HG03558 (cell line): ENCODE measurements at regions not wholly inside any gene's neighbourhood (a gene's known extent, or its start where the extent isn't known, plus 50 kb on each side); places are given as distances from the start of the nearest gene placed in this dataset.

ENCODE experiments used
- ATAC-seq: cut with Tn5 transposase; IDR thresholded peaks from one replicate; pipeline ENCODE4 v1.9.1; 2021; ENCODE audit warnings: moderate number of reproducible peaks; ENCODE audit not compliant: unreplicated experiment; ENCODE audit errors: extremely low read depth

DNA sequence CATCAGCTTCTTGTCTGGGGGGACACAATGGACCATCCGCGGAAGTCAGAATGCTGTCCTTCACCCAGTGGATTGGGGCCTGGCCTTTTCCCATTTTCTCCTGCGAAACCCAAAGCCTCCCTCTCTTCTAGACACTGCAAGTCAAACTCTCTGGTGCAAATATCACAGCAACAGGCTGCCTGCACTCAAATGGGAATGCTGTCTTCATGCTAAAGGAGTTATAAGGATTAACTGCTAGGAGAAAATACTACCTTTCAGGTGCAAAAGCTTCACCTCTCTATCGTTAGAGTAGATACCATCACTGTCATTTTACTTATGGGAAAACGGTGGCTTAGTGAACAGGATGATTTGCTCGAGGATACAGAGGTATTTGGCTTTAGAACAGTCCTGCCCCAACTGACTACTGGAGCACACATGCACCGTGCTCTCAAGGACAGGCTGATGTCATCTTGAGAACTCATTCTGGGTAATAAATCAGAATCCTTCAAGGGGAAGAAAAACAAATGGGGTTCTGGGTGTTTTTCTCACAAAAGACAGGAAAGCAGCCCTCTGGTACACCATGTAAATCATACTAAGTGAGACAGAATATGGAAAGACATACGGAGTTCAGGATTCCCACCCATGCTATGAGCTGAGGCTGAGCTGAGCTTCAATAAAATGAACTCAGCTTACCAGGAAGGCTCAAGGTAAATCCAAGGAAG lies 100.9 kb downstream of the SAMD9 start:
- ATAC-seq, result no peak

DNA sequence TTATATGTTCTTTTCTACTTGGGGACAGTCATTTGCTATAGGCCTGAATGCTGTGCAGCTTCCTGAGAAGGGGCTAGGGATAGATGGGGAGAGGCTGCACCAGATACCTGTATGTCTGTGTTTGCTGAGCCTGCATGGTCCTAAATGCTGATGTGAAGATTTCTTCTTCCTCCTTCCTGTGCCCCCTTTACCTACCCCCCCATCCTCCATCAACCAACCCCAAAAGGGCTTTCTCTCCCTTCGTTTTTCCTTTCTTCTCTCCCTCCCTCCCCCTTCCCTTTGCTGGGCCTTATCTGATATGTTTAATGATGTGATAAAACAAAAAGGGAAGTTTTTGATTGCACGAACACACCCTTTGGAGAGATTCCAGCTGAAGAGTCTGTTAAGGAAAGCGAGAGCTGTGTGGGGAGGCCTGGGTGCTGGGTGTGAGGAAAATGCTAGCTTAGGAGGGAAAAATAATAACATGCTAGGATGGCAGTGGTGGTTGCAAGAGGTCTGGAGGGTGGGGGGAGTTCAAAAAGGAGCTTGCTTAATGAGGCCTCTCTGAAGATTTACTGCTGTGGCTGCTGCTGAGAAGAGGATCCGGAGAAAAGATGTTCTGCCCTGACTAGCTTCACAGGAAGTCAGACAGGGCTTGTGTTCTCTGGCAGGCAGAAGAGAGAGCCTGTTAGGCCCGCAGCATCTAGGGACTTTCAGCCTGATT lies 101.8 kb downstream of the SAMD9 start:
- ATAC-seq, result no peak

DNA sequence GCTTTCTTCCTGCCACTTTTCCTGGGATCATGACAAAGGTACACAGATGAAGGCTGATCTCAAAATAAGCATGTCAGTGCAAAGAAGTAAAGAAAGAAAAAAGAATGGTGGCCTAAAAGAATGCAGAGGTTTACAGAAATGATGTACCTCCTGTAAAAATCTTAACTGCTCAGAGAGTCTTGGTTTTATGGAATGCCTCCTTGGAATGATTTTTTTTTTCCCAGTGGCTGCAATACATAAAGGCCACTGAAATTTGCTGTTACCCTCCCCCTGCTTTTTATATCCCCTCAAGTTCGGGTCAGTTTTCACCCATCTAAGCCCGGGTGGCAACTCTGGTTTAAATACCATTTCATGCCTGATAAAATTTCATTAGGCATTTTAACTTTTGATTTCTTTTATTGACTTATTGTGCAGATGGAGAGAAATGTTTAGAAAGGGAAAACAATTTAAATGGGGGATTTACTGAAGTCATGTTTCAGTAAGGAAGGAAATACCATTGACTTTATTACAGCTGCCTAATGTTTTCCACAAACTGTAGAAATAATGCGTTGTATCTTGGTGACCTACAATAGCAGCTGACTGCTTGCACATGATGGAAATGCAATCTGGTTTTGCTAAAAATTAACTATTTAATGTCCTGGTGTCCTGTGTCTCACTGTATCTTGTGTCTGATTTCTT lies 102.5 kb downstream of the SAMD9 start:
- ATAC-seq, result no peak

DNA sequence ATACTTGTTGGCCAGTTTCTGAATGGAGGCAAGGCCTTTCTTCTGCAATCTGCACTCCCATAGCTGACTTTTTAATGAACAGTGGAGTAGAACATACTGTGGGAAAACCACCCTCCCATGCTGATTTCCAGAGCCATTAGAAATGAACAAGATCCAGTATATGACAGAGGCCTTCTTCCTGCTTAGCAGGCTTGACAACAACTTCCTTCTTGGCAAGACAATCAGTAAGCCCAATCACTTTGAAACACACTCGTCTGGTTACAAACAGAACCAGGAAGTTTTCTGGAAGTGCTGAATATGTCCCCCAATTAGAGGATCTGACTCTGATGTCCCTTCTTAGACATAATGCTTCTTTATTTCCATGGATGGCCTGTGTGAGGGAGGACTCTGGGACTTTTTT lies 103.4 kb downstream of the SAMD9 start:
- no peak for ATAC-seq

DNA sequence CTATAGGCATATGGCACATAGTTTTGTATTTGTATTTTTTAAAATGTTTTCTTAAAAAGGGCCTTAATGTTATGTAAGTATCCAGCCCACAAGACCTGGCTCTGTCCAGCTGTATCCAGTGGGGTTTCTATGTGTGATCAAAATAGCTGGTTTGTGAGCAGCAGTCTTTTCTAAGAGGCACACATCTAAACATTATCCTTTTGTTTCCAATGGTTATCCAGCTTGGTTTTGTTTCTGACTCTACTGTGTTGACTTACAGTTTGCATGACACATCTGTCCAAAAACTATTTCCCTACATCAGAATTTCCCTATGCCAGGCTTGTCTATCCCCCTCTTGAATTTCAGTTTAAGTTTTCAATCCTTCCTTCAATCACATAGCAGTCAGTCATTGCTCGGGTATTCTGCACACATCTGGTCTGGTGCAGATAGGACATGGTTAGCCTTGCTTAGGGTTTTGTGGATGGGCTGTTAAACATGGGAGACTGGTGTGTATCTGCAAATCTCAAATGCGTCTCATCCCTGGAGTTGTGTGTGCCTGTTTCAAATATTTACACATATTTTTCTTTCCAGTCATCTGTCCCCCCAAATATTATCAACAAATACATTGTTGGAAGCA lies 104.2 kb downstream of the SAMD9 start:
- no peak for ATAC-seq

DNA sequence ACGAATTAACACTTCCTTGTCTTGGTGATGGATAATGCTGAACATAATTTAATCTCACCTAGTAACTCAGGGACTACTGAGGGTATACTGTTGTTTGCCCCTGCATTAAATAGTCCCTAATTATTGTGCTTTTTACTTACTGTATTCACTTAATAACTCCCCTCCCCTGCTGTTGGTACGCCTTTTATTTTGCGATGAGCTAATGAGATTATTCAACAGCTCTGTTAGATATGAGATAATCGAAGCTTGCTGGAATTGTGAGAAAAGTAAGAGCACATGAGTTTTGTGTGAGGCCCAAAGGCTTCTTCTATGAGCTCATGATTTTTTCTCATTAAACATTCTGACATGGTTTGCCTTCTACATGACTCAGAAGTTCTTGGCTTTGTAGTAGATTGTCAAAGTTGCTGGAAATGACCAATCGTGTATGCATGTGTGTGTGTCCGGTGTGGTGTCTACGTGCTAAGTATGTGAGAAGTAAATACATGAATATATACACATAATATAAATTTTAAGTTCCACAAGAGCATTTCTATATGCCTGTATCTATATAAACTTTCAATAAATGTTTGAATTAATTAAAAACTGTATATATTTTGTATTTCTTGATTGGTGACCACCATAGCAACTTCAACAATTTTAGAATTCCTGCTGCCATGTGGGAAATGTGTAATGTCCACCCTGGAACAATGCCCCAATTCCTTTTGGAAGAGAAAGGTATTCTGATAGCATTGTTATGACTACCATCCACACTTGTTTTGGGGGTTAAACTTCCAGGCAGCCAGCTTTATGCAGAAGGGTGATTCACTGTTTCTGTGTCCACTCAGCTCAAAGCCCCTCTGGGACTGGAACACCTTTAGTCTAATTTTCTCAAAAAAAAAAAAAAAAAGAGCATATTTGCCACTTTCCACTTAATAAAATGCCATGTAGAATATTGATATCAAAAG lies 106.2 kb downstream of the SAMD9 start:
- ATAC-seq, result no peak

DNA sequence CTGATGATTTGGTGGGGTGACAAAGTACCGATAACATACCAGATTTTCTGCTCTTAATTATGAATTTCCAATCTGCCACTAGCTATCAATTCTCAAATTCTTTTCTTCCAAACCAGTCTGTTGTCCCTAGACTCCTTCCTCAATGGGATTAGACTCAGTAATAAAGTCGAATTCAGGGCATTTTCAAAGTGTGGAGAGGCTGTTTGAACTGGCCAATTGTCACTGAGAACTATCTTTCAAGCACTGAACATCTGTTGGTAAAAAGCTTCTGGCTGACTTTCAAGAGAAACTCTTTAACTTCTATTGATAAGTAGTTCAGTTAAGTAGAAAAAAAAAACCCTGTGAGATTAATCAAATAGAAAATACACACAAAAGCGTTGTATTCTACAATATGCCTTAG lies 108.9 kb downstream of the SAMD9 start:
- ATAC-seq, result no peak

DNA sequence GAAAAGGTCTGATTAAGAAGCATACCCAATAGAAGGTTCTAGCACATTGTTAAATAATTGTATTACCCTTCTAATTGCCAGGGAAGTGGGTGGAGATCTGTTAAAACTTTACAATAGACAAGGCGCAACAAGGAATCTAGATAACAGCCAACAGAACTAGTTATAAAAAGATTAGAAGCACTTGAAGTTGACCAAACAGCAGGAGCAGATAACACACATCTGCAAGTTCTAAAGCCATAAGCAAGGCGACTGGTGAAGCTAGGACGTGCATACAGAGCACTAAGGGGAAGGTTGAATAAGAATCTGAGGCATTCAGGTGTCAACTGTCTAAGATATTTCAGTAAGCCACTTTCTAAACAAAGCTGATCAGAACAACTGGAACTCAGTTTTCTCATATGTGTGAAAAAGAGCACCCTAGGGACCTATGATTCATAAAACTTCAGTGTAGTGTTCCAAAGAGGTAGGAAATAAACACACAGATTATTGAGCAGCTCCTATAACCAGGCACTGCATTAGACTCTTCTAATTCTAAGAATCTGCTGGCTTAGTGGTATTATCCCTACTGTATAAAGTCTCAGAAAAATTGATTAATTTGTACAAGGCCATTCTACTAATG lies 111.2 kb downstream of the SAMD9 start:
- ATAC-seq, result no peak

DNA sequence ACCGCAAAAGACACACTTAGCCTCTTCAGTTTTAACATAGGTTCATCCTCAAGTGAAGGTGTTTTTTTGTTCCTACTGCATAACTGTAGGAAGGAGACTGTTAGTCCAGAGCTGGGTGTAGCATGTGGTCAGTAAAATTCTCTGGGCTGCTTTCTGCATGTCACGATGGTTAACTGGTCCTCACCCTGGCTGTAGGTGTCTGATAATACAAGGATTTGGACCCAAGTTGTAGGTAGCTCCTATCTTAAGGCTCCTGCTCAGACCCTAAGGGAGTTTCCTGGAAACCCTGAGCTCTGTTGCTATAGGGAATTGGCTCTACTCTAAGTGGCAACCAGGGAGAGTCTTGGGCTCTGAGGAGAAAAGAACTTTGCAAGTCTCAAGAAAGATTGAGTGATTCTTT lies 112.9 kb downstream of the SAMD9 start:
- no peak for ATAC-seq

DNA sequence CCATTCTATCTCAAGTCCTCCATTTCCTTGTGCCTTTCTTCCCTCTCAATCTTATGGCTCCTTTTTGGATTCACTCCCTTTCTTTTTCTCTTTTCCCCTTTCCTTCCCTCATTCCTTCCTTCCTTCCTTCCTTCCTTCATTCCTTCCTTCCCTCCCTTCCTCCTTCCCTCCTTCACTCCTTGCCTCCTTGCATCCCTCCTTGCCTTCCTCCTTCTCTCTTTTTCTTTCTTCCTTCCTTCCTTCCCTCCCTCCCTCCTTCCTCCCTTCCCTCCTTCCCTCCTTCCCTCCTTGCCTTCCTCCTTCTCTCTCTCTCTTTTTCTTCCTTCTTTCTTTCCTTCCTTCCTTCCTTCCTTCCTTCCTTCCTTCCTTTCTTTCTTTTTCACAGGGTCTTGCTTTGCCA lies 120.1 kb downstream of the SAMD9 start:
- ATAC-seq, result no peak

DNA sequence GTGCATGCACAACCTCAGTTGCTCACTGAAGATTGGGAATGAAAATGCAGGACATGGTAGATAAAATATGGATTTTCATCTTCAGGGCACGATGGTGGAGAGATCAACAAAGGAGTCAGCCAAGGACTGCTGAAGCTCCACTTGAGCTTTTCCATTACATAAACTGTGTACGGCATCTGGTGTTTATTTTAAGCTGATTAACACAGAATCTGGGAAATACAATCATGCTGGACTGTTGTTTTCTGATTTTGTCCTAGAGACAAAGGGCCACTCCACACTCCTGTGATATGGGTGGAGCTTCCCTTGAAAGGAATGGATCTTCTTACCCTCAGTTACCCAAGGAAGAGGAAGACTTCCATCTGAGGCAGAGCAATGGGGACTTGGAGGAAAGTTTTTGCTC lies 120.6 kb downstream of the SAMD9 start:
- no peak for ATAC-seq

DNA sequence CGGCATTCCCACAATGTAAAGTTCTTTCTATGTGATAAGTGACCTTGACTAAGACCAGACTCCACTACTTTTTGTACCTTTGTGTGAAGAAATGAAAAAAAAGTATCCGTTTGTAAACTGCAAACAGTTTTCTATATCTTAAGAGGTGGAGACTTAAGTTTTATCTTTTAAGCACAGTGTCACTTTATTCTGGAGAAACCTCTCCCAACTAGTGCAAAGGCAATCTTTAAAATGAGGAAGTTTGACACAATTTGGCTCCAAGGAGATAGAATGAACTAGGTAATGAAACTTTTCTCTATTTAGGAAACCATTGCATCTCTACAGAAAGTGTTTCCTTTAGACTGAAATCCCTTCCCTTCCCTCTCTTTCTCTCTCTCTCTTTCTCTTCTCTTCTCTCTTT lies 122.9 kb downstream of the SAMD9 start:
- no peak for ATAC-seq

DNA sequence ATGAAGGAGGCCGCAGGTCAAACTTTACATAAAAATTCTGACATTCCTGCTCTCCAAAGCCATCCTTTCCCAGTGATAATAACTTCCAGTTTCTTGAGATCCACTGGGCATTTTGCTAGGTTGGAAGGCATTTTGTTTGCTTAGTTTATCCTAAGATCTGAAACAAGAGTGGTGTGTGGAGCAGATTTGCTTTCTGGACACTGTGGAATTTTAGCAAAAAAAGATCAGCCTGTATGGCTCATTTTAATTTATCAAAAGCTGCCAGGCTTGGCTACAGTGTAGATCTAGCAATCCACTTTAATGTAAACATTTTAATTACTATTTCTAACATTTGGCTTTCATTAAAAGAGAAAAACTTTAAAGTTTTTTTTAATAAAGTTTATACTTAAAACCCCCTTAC lies 124.8 kb downstream of the SAMD9 start:
- ATAC-seq, result no peak

DNA sequence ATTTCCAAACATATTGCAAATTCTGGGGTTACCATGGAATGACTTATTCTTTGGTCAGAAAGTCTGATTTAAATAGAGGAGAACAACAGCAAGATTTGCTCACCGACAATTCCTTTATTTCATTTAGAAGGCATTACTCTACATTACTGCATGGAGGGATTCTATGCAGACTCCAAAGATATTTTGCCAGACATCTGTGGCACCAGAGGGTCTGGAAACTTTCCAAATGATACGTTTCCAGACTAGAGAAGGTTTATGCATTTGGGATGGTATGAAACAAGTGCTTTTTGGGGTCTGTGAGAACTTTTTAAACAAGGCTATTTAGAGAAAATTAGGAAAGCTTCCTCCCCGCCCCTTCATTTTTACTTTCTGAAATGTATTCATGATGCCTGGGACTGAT lies 125.3 kb downstream of the SAMD9 start:
- ATAC-seq, result no peak

DNA sequence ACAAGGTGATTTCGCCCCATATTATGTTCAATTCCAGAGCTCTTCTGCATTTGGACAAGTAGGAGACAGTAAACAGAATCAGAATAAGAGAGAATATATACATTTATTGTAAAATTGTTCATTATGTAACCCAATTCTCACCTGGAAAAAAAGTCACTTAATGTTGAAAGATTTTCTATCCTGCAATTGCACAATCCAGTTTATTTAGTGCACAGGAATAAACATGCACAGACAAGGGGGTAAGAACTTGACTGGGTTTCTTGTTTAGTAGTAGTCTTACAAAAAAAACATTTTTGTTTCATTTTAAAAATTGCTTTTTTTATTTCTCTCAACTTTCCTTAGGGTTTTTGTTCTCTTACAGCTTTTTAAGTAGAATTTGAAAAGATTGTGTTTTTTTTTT lies 126.6 kb downstream of the SAMD9 start:
- ATAC-seq, result no peak

DNA sequence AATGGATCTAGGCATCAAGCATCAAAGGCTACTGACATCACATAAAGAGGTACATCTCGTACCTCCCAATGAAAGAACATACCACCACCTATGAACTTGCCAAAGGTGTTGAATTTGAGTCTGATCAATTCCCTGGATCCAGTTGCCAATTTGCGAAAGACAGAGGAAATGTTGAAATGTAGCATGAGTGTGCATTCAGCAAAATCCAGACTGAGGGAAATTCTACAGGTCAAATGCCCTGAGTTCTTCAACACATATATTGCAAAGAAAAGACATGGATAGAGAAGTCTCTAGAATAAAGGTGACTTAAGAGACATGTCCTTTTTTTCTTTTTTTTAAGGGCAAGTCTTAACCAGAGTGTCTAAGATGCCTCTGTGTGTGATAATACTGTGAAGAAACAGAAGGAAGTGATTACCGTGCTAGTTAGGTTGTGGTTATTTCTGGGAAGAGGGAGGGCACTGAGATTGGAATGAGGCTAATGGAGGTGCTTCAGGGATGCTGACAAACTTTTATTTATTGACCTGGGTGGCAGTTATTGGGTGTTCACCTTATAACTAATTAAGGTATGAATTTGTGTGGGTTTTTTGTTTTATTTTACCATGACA lies 128.7 kb downstream of the SAMD9 start:
- ATAC-seq, result no peak

DNA sequence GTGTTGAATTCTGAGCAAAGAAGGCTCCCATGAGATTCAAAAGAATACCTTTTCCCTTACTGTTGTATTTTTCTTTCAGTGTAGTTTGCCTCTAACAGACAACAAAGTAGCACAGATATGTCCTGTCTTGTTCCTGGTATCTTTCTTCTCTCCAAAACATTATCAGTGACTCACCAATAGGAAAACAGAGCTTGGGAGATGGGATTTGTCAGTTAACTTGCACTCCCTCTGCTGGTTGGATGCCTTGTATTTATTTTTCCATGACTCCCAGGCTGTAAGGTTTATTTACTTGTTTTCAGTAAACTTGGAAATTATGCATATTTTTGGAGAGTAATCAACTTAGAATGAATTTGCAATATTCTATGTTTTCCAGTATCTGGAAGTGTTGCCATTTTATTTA lies 129.7 kb downstream of the SAMD9 start:
- ATAC-seq, result no peak

DNA sequence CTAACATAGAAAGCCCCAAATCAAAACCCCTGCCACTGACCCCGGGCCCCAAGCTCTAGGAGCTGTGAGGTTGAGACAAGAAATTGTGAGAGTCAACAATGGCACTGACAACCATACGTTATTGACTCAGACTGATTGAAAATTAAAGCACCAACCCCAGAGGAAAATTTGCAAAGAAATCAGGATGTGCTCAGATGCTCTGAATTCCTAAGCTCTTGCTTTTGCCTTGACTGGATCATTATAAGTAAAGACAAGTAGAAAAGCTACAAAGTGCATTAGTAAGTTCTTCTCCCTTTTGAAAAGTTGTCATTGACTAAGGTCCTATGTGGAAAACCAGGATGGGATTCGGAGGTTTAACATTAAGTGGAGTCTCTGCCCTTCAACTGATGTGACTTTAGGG lies 130.2 kb downstream of the SAMD9 start:
- no peak for ATAC-seq

DNA sequence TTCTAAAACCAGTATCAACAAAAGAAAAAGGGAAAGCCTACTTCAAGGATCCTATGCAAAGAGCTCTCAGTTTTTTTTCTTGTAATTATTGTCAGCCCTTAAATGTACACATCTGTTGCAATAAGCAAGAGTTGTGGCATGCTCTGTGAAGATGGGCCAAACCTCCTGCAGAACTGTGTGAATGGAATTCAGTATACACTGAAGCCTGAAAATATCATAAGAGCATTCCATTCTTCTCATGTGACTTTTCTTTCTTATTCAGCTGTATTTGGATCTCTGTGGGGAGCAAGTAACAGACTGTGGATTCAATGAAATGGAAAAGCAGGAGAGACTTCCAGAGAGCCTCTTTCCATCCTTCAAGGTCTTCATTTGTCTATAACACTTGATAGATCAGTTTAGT lies 130.7 kb downstream of the SAMD9 start:
- no peak for ATAC-seq
